ENCODE measurements at regions not wholly inside any gene's neighbourhood (a gene's known extent, or its start where the extent isn't known, plus 50 kb on each side); places are given as distances from the start of the nearest gene placed in this dataset.

DNA sequence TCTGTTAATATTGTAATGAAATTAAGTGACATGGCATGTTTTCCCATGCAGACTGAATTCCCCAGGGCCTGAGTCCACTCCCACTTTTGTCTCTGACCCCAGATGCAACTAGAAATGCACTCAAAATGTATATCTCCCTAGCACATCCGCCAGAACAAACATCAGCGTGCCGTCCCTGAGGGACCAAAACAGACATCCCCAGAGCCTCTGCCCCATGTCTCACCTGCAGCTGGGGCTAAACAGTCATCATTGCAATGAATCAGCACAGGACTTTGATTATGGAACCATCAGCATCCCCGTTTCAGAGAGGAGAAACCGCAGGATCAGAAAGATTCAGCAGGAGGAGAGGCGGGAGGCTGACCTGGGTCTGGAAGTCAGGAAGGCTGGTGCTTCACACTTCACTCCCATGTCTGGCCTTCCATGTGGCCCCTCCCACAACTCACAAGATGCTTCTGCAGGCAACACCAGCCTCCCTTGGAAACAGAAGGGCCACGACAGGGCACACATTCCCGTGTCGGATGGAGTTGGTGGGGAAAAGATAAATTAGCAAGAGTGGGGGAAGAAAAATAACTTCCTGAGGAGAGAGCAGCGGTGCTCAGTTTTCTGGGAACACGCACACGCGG is 130.6 kb upstream of the VSTM2B start:
- intact Hi-C loops (cut with DNase I; ENCODE audit: low total_unique reads), result no loop called here
- DNase-seq, result no peak

DNA sequence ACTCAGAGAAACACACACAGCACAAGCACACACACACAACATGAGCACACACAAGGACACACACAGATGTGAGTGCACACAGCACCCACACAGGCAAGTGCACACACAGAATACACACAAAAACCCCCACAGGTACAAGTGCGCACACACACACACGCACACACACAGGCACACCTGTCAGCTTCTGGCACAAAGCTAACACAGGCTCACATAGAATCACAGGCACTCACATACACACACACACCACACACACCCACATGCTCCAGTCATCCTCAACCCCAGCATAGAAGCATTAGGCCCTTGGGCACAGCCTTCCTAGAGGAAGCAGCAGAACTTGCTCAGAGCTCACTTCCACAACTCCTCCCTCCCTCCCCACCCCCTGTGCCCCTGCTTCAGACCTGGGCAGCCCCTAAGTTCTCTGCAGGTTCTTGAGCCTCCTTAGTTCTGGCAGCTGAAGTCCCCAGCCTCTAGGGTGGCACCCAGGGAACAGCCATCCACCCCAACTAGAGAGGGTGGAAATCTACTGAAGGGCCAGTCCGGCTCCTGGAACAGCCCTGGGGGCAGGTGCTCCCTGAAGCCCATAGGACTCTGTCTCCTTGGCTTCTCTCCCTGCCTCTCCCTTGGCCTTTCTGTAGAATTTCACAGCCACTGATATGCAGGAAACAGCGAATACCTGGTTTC is 129.9 kb upstream of the VSTM2B start:
- no peak overlapping the region for H3K4me3 ChIP-seq
- no peaks in the 10 kb centered on the region for H3K36me3 ChIP-seq
- no peak for TF ChIP-seq POLR2A (IDR thresholded peaks at IDR 0.05)
- TF ChIP-seq, protein P1, sequence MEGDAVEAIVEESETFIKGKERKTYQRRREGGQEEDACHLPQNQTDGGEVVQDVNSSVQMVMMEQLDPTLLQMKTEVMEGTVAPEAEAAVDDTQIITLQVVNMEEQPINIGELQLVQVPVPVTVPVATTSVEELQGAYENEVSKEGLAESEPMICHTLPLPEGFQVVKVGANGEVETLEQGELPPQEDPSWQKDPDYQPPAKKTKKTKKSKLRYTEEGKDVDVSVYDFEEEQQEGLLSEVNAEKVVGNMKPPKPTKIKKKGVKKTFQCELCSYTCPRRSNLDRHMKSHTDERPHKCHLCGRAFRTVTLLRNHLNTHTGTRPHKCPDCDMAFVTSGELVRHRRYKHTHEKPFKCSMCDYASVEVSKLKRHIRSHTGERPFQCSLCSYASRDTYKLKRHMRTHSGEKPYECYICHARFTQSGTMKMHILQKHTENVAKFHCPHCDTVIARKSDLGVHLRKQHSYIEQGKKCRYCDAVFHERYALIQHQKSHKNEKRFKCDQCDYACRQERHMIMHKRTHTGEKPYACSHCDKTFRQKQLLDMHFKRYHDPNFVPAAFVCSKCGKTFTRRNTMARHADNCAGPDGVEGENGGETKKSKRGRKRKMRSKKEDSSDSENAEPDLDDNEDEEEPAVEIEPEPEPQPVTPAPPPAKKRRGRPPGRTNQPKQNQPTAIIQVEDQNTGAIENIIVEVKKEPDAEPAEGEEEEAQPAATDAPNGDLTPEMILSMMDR (IDR thresholded peaks at IDR 0.05), result no peak
- no peaks in the 10 kb centered on the region for H3K27me3 ChIP-seq
- DNase-seq, result no peak
- H3K9me3 ChIP-seq, result no peaks in the 10 kb centered on the region
- no peaks in the 10 kb centered on the region for H3K4me1 ChIP-seq
- intact Hi-C loops (cut with DNase I; ENCODE audit: low total_unique reads), result no loop called here
- H3K27ac ChIP-seq, result no peak overlapping the region

More for the DNA sequence above, 130.6 kb upstream of the VSTM2B start:
- no peak for TF ChIP-seq POLR2A (IDR thresholded peaks at IDR 0.05)
- TF ChIP-seq, protein P1 (IDR thresholded peaks at IDR 0.05), result no peak
- H3K9me3 ChIP-seq, result no peaks in the 10 kb centered on the region
- H3K27me3 ChIP-seq, result no peaks in the 10 kb centered on the region
- no peak overlapping the region for H3K27ac ChIP-seq
- no peak overlapping the region for H3K4me3 ChIP-seq
- H3K36me3 ChIP-seq, result no peaks in the 10 kb centered on the region
- no peaks in the 10 kb centered on the region for H3K4me1 ChIP-seq

DNA sequence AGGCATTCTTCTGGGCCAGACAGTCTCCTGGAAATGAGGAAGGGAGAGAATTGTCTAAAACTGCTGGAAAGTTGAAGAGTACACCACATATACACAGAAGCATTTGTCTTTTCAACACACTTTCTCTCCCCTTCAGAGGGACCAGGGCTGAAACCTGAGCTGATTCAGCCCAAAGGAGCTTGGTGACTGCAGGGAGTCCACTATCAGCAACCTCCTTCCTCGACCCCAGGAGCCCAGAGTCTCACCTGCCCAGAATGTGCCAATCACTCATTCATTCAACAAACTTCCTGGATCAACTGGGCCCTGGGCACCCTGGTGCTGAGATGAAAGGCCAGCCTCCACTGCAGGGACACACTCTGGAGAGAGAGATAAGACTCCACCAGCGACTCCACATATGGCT is 128.9 kb upstream of the VSTM2B start:
- H3K27me3 ChIP-seq, result no peaks in the 10 kb centered on the region
- DNase-seq, result no peak
- TF ChIP-seq, protein P1 (IDR thresholded peaks at IDR 0.05), result no peak
- no peak for TF ChIP-seq POLR2A (IDR thresholded peaks at IDR 0.05)
- no peak overlapping the region for H3K27ac ChIP-seq
- H3K4me1 ChIP-seq, result no peaks in the 10 kb centered on the region
- intact Hi-C loops (cut with DNase I; ENCODE audit: low total_unique reads), result no loop called here
- H3K4me3 ChIP-seq, result no peak overlapping the region
- H3K36me3 ChIP-seq, result no peaks in the 10 kb centered on the region
- H3K9me3 ChIP-seq, result no peaks in the 10 kb centered on the region

DNA sequence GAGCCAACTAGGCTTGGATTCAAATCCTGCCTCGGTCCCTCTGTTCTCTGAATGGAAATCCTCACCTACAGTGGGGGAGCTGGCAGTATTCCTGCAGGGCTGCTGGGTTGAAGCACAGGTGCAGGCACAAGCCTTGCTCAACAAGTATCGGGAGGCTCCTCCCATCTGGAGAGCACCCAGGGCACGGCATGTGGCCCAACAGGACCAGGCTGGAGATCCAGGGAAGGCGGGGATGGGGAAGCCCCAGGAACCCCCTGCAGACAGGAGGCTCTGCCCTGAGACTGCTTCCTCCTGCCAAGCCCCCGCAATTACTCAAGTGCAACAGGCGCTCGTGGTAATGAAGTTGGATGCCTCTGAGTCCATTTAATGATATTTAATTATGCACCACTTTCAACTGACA is 128.0 kb upstream of the VSTM2B start:
- no peaks in the 10 kb centered on the region for H3K36me3 ChIP-seq
- intact Hi-C loops (cut with DNase I; ENCODE audit: low total_unique reads), result no loop called here
- no peak overlapping the region for H3K4me3 ChIP-seq
- H3K27me3 ChIP-seq, result no peaks in the 10 kb centered on the region
- no peaks in the 10 kb centered on the region for H3K4me1 ChIP-seq
- no peak overlapping the region for H3K27ac ChIP-seq
- DNase-seq, result no peak
- TF ChIP-seq POLR2A (IDR thresholded peaks at IDR 0.05), result no peak
- TF ChIP-seq, protein P1 (IDR thresholded peaks at IDR 0.05), result no peak
- H3K9me3 ChIP-seq, result no peaks in the 10 kb centered on the region

DNA sequence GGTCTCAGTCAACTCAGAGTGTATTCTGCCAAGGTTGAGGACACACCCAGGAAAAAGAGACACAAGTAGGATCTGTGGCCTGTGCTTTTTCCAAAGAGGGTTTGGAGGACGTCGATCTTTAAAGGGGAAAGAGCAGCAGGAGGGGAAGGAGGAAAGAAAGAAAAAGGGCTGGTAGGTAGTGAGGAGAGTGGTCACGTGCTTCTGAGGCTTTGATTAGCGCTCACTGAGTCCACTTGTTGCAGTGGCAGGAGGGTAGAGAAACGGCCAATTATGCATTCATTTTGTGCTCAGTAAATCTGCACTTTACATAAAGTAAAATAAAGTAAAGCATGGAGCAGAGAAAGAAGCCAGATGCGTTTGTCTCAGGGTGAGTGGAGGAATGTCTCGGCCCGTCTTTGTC is 126.0 kb upstream of the VSTM2B start:
- no peaks in the 10 kb centered on the region for H3K4me1 ChIP-seq
- no peak for DNase-seq
- TF ChIP-seq POLR2A (IDR thresholded peaks at IDR 0.05), result no peak
- TF ChIP-seq, protein P1 (IDR thresholded peaks at IDR 0.05), result no peak
- no peaks in the 10 kb centered on the region for H3K27me3 ChIP-seq
- no peak overlapping the region for H3K4me3 ChIP-seq
- H3K27ac ChIP-seq, result no peak overlapping the region
- H3K9me3 ChIP-seq, result no peaks in the 10 kb centered on the region
- intact Hi-C loops (cut with DNase I; ENCODE audit: low total_unique reads), result no loop called here
- H3K36me3 ChIP-seq, result no peaks in the 10 kb centered on the region
